PC-3 (cell line): ENCODE measurements at regions not wholly inside any gene's neighbourhood (a gene's known extent, or its start where the extent isn't known, plus 50 kb on each side); places are given as distances from the start of the nearest gene placed in this dataset.

Experiments
- ATAC-seq: fragments of 200-7000 bp; cut with Tn5 transposase; 2 replicates; pipeline ENCODE4 v1.9.1; 2020; ENCODE audit warnings: mild to moderate bottlenecking, moderate library complexity
- BruUV-seq: library from RNA; stranded (reverse); fragments of 400-500 nt; replicated peaks from 2 replicates; lab custom pipeline; 2021; lab: Mats Ljungman, UMichigan
- CTCF ChIA-PET: fragments of 300-600 bp; sonication (Branson Sonifier 250); formaldehyde crosslinking; loops from one replicate; lab custom pipeline; 2022; ENCODE audit warnings: antibody characterized with exemption; lab: Charles Lee
- POLR2A ChIA-PET: fragments of 300-600 bp; sonication (Branson Sonifier 250); formaldehyde crosslinking; loops from one replicate; lab custom pipeline; 2022; ENCODE audit warnings: antibody characterized with exemption; ENCODE audit not compliant: unreplicated experiment; lab: Charles Lee
- DNase-seq: peaks from one replicate; pipeline ENCODE4 v3.0.0-alpha.2; 2015
- H2AFZ ChIP-seq: fragments of 300-600 bp; sonication (generic); 2 replicates; pipeline ENCODE4 v1.6.0; 2016; ENCODE audit warnings: antibody characterized with exemption, low read length
- H3F3A ChIP-seq: fragments of 300-600 bp; sonication (generic); one replicate; pipeline ENCODE4 v1.6.0; 2017; ENCODE audit warnings: antibody characterized with exemption, low read length, control low read depth, mild to moderate bottlenecking; ENCODE audit not compliant: unreplicated experiment
- H3K27ac ChIP-seq: fragments of 300-600 bp; sonication (generic); 2 replicates; pipeline ENCODE4 v1.5.1; 2016; ENCODE audit warnings: mild to moderate bottlenecking, low read length
- H3K27me3 ChIP-seq: fragments of 300-600 bp; sonication (generic); 2 replicates; pipeline ENCODE4 v1.6.1; 2016; ENCODE audit warnings: low read length, mixed read lengths
- H3K36me3 ChIP-seq: fragments of 300-600 bp; sonication (generic); 2 replicates; pipeline ENCODE4 v1.6.1; 2016; ENCODE audit warnings: low read depth, mixed run types, low read length, mixed read lengths
- H3K4me1 ChIP-seq: fragments of 300-600 bp; sonication (generic); 2 replicates; pipeline ENCODE4 v1.5.1; 2016; ENCODE audit warnings: low read length; ENCODE audit not compliant: insufficient read depth
- H3K4me2 ChIP-seq: fragments of 300-600 bp; sonication (generic); 2 replicates; pipeline ENCODE4 v1.6.0; 2016; ENCODE audit warnings: low read length
- H3K4me3 ChIP-seq: fragments of 300-600 bp; sonication (generic); 2 replicates; pipeline ENCODE4 v1.5.1; 2016; ENCODE audit warnings: mild to moderate bottlenecking, low read length, mixed read lengths
- H3K79me2 ChIP-seq: fragments of 300-600 bp; sonication (generic); 2 replicates; pipeline ENCODE4 v1.6.1; 2017; ENCODE audit warnings: low read length, mixed read lengths
- H3K9ac ChIP-seq: fragments of 300-600 bp; sonication (generic); 2 replicates; pipeline ENCODE4 v1.6.0; 2016; ENCODE audit warnings: mild to moderate bottlenecking, low read length
- H3K9me2 ChIP-seq: fragments of 300-600 bp; sonication (generic); replicated peaks from 2 replicates; pipeline ENCODE4 v1.6.1; 2016; ENCODE audit warnings: mixed run types, low read length, mixed read lengths
- H3K9me3 ChIP-seq: fragments of 300-600 bp; sonication (generic); 2 replicates; pipeline ENCODE4 v1.6.1; 2016; ENCODE audit warnings: low read length, mixed read lengths
- H4K20me1 ChIP-seq: fragments of 300-600 bp; sonication (generic); 2 replicates; pipeline ENCODE4 v1.6.1; 2016; ENCODE audit warnings: low read length, mixed read lengths
- EZH2 ChIP-seq: fragments of 300-600 bp; sonication (generic); IDR thresholded peaks from one replicate; pipeline ENCODE4 v1.6.1; 2017; ENCODE audit warnings: antibody characterized with exemption, mild to moderate bottlenecking, low read length; ENCODE audit not compliant: unreplicated experiment
- EZH2phosphoT487 ChIP-seq: fragments of 300-600 bp; sonication (generic); IDR thresholded peaks from 2 replicates; pipeline ENCODE4 v1.6.1; 2018; ENCODE audit warnings: mild to moderate bottlenecking, antibody characterized with exemption, low read length, borderline replicate concordance
- intact Hi-C: fragments of 100-400 bp; cut with micrococcal nuclease; formaldehyde crosslinking; loops from 2 replicates; pipeline ENCODE4 v1.9.0; 2023
- TF ChIP-seq, protein P1 (sequence below): fragments of 300-600 bp; sonication (generic); conservative IDR thresholded peaks from 2 replicates; pipeline ENCODE4 v1.5.1; 2017; ENCODE audit warnings: antibody characterized with exemption, low read depth, mild to moderate bottlenecking, low read length

DNA sequence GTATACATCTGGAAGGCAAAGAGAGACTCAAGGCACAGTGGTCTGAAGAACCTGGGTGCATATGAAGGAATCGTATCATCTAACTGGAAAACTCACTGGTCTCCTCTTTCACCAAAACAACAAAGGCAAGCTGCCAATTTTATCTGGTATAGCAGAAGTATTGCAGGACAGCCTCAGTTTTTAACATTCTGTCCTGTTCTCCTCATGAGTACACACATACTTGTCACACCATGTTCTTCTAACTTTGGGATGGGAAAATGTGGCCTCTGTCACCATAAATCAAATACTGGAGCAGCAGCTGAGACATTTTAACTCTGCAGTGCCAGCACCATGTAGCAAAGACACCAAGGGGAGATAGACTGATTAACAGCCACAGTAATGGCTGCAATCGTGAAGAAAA lies 199.1 kb upstream of the CNR1 start:
- Histone ChIP-seq H3K4me2 (no peak overlapping the region), H3K27ac (no peak overlapping the region), H3K4me3 (no peak overlapping the region), H2AFZ (no peak overlapping the region), H3K27me3 (no peaks in the 10 kb centered on the region), H3K4me1 (peaks cover 7% of the 10 kb centered on the region), H3K36me3 (no peaks in the 10 kb centered on the region), H4K20me1 (no peaks in the 10 kb centered on the region), H3K9me3 (no peaks in the 10 kb centered on the region), H3K9ac (no peak overlapping the region), H3K9me2 (no peaks in the 10 kb centered on the region), H3K79me2 (no peaks in the 10 kb centered on the region), H3F3A (no peaks in the 10 kb centered on the region)
- DNase-seq (no peak), ATAC-seq (no peak)
- TF ChIP-seq, protein P1, sequence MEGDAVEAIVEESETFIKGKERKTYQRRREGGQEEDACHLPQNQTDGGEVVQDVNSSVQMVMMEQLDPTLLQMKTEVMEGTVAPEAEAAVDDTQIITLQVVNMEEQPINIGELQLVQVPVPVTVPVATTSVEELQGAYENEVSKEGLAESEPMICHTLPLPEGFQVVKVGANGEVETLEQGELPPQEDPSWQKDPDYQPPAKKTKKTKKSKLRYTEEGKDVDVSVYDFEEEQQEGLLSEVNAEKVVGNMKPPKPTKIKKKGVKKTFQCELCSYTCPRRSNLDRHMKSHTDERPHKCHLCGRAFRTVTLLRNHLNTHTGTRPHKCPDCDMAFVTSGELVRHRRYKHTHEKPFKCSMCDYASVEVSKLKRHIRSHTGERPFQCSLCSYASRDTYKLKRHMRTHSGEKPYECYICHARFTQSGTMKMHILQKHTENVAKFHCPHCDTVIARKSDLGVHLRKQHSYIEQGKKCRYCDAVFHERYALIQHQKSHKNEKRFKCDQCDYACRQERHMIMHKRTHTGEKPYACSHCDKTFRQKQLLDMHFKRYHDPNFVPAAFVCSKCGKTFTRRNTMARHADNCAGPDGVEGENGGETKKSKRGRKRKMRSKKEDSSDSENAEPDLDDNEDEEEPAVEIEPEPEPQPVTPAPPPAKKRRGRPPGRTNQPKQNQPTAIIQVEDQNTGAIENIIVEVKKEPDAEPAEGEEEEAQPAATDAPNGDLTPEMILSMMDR: no peak
- no peak for TF ChIP-seq EZH2phosphoT487
- POLR2A ChIA-PET: no interaction called here
- intact Hi-C loops: no loop called here
- CTCF ChIA-PET: no interaction called here
- no TSS peak for BruUV-seq

DNA sequence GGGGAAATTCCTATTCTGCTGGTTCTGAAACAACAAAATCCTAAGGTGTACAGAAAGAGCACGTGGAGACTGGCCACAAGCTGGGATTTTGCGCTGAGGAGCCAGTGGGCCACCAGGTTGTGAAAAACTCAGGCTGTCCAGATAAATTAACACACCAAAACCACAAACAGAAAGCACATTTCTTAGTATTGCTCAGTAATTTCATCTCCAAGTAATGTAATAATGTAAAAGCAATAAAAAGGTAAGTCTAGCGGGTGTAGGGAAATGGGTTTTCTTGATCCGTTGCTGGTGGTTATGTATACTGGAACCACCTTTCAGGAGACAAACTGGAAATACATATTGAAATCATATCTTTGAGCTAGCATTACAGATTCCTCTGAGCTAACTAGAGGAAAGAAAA lies 195.6 kb upstream of the CNR1 start:
- no peak for ATAC-seq
- no peaks in the 10 kb centered on the region for H3K9me2 ChIP-seq
- no peaks in the 10 kb centered on the region for H3F3A ChIP-seq
- intact Hi-C loops: no loop called here
- H3K9me3 ChIP-seq: no peaks in the 10 kb centered on the region
- no peaks in the 10 kb centered on the region for H4K20me1 ChIP-seq
- ChIA-PET POLR2A (no interaction called here), CTCF (no interaction called here)
- TF ChIP-seq EZH2 (no peak), EZH2phosphoT487 (no peak)
- TF ChIP-seq, protein P1: no peak
- no peak overlapping the region for H3K4me2 ChIP-seq
- H3K4me3 ChIP-seq: no peak overlapping the region
- H3K27ac ChIP-seq: no peak overlapping the region
- H3K79me2 ChIP-seq: no peaks in the 10 kb centered on the region
- no peak overlapping the region for H2AFZ ChIP-seq
- BruUV-seq: no TSS peak
- peaks cover 15% of the 10 kb centered on the region for H3K4me1 ChIP-seq
- DNase-seq: no peak
- no peak overlapping the region for H3K9ac ChIP-seq
- H3K27me3 ChIP-seq: no peaks in the 10 kb centered on the region
- H3K36me3 ChIP-seq: no peaks in the 10 kb centered on the region

DNA sequence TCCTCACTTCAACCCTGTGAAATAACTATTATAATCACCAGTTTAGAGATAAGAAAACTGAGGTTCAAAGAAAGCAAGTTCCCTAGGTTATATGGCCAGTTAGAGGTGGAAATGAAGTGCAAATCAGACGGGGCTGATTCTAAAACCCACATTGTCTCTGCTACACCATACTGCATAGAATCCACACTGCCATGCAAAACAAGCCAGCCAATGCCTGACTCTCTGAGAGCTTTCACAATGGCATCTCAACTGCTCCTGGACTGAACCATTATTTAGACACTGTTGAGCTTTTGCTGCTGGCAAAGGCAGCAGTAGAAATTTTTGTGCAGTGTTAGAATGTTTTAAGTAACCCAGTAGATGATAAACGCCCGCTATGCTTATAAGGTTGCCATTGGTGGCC lies 195.2 kb upstream of the CNR1 start:
- Histone ChIP-seq H3K4me3 (no peak overlapping the region), H3K27me3 (no peaks in the 10 kb centered on the region), H3F3A (no peaks in the 10 kb centered on the region), H3K27ac (no peak overlapping the region), H3K9me2 (no peaks in the 10 kb centered on the region), H3K4me2 (no peak overlapping the region), H4K20me1 (no peaks in the 10 kb centered on the region), H3K9ac (no peak overlapping the region), H3K36me3 (no peaks in the 10 kb centered on the region), H2AFZ (no peak overlapping the region), H3K4me1 (peaks cover 15% of the 10 kb centered on the region), H3K9me3 (no peaks in the 10 kb centered on the region), H3K79me2 (no peaks in the 10 kb centered on the region)
- TF ChIP-seq, protein P1: no peak
- TF ChIP-seq EZH2phosphoT487: no peak
- no peak for TF ChIP-seq EZH2
- ChIA-PET POLR2A (no interaction called here), CTCF (no interaction called here)
- BruUV-seq: no TSS peak
- ATAC-seq (no peak), DNase-seq (no peak)
- intact Hi-C loops: no loop called here
